KMS-11 (cell line): ENCODE measurements at regions not wholly inside any gene's neighbourhood (a gene's known extent, or its start where the extent isn't known, plus 50 kb on each side); places are given as distances from the start of the nearest gene placed in this dataset.
"Not testable (repeated sequence)": the region's sequence is repeated elsewhere in the genome, so short reads cannot be mapped to it uniquely, and the experiment has no call there.

Experiments
- H2AFZ ChIP-seq: fragments of 200-600 bp; sonication (generic); 2 replicates; pipeline ENCODE4 v1.6.1; 2016; ENCODE audit warnings: antibody characterized with exemption, mixed run types, low read depth
- H3K27ac ChIP-seq: fragments of 200-600 bp; sonication (generic); 2 replicates; pipeline ENCODE4 v1.6.1; 2016; ENCODE audit warnings: mild to moderate bottlenecking, mixed run types
- H3K27me3 ChIP-seq: fragments of 200-600 bp; sonication (generic); 2 replicates; pipeline ENCODE4 v1.6.1; 2017; ENCODE audit warnings: mild to moderate bottlenecking, low read depth, mixed run types, moderate library complexity; ENCODE audit not compliant: insufficient read depth
- H3K36me3 ChIP-seq: fragments of 200-600 bp; sonication (generic); 2 replicates; pipeline ENCODE4 v1.6.1; 2017; ENCODE audit warnings: mild to moderate bottlenecking, mixed run types; ENCODE audit not compliant: insufficient read depth
- H3K4me1 ChIP-seq: fragments of 200-600 bp; sonication (generic); 2 replicates; pipeline ENCODE4 v1.6.1; 2016; ENCODE audit warnings: mild to moderate bottlenecking, low read depth, mixed run types; ENCODE audit not compliant: poor library complexity, severe bottlenecking
- H3K4me2 ChIP-seq: fragments of 200-600 bp; sonication (generic); 2 replicates; pipeline ENCODE4 v1.7.0; 2016; ENCODE audit warnings: mild to moderate bottlenecking, mixed run types
- H3K4me3 ChIP-seq: fragments of 200-600 bp; sonication (generic); IDR thresholded peaks from 2 replicates; pipeline ENCODE4 v1.6.1; 2017; ENCODE audit warnings: low read depth, low read length, mixed read lengths; ENCODE audit not compliant: insufficient read depth
- H3K79me2 ChIP-seq: fragments of 200-600 bp; sonication (generic); 2 replicates; pipeline ENCODE4 v1.6.1; 2016; ENCODE audit warnings: low read depth, mixed run types; ENCODE audit not compliant: insufficient read depth
- H3K9ac ChIP-seq: fragments of 200-600 bp; sonication (generic); 2 replicates; pipeline ENCODE4 v1.6.1; 2016; ENCODE audit warnings: mild to moderate bottlenecking, mixed run types
- H4K20me1 ChIP-seq: fragments of 200-600 bp; sonication (generic); 2 replicates; pipeline ENCODE4 v1.6.1; 2016; ENCODE audit warnings: mild to moderate bottlenecking, mixed run types; ENCODE audit not compliant: insufficient read depth
- CTCF ChIP-seq: fragments of 200-600 bp; sonication (generic); conservative IDR thresholded peaks from 2 replicates; pipeline ENCODE4 v1.6.1; 2017; ENCODE audit warnings: low read depth, mild to moderate bottlenecking, antibody characterized with exemption, low read length, moderate library complexity, mixed read lengths

- no peaks in the 10 kb centered on the region for H3K36me3 ChIP-seq
- H3K27me3 ChIP-seq, result no peaks in the 10 kb centered on the region
- no peak overlapping the region for H3K9ac ChIP-seq
- no peak overlapping the region for H3K27ac ChIP-seq
- no peaks in the 10 kb centered on the region for H3K79me2 ChIP-seq
- no peak overlapping the region for H3K4me3 ChIP-seq
- no peak overlapping the region for H3K4me2 ChIP-seq
- no peaks in the 10 kb centered on the region for H4K20me1 ChIP-seq
- no peaks in the 10 kb centered on the region for H3K4me1 ChIP-seq
- TF ChIP-seq CTCF, result no peak
- H2AFZ ChIP-seq, result no peak overlapping the region
Measured at GRCh38 chr4:169840554-169840953, 82.8 kb upstream of the HPF1 start.

- H3K9ac ChIP-seq, H2AFZ ChIP-seq, H3K27ac ChIP-seq, H3K4me1 ChIP-seq, H3K79me2 ChIP-seq, H3K4me2 ChIP-seq, H3K36me3 ChIP-seq, H3K4me3 ChIP-seq, H4K20me1 ChIP-seq, H3K27me3 ChIP-seq: not testable (repeated sequence)
Measured at GRCh38 chr4:169828329-169828728, 70.6 kb upstream of the HPF1 start.

GRCh38 chr4:169826634-169827187 lies 69.0 kb upstream of the HPF1 start:
- TF ChIP-seq CTCF, result no peak
- H3K27ac ChIP-seq, result no peak overlapping the region
- no peaks in the 10 kb centered on the region for H3K4me1 ChIP-seq
- no peaks in the 10 kb centered on the region for H3K27me3 ChIP-seq
- no peaks in the 10 kb centered on the region for H3K36me3 ChIP-seq
- no peak overlapping the region for H3K9ac ChIP-seq
- no peak overlapping the region for H3K4me2 ChIP-seq
- no peak overlapping the region for H2AFZ ChIP-seq
- H3K4me3 ChIP-seq, result no peak overlapping the region
- H3K79me2 ChIP-seq, result no peaks in the 10 kb centered on the region
- H4K20me1 ChIP-seq, result no peaks in the 10 kb centered on the region

- Histone ChIP-seq H4K20me1 (no peaks in the 10 kb centered on the region), H3K79me2 (no peaks in the 10 kb centered on the region), H3K27me3 (no peaks in the 10 kb centered on the region), H3K4me2 (no peak overlapping the region), H3K4me1 (no peaks in the 10 kb centered on the region), H3K9ac (no peak overlapping the region), H3K27ac (no peak overlapping the region), H3K4me3 (no peak overlapping the region), H2AFZ (no peak overlapping the region), H3K36me3 (no peaks in the 10 kb centered on the region)
- TF ChIP-seq CTCF, result no peak
Measured at GRCh38 chr4:169823685-169824084, 65.9 kb upstream of the HPF1 start.

- no peak for TF ChIP-seq CTCF
- Histone ChIP-seq H3K36me3 (no peaks in the 10 kb centered on the region), H4K20me1 (no peaks in the 10 kb centered on the region)
Measured at GRCh38 chr4:169821402-169821801, 63.7 kb upstream of the HPF1 start.

More at GRCh38 chr4:169821402-169821801, 63.7 kb upstream of the HPF1 start:
- H3K79me2 ChIP-seq, result no peaks in the 10 kb centered on the region
- H3K9ac ChIP-seq, result no peak overlapping the region
- no peaks in the 10 kb centered on the region for H3K4me1 ChIP-seq
- H3K27me3 ChIP-seq, result no peaks in the 10 kb centered on the region
- no peak overlapping the region for H3K27ac ChIP-seq
- no peak overlapping the region for H2AFZ ChIP-seq
- H3K4me3 ChIP-seq, result no peak overlapping the region
- no peak overlapping the region for H3K4me2 ChIP-seq
